Nephron (organoid): ENCODE measurements at regions not wholly inside any gene's neighbourhood (a gene's known extent, or its start where the extent isn't known, plus 50 kb on each side); places are given as distances from the start of the nearest gene placed in this dataset.

Source experiments
- H3K27ac Mint-ChIP-seq, 3 experiments: 2 replicates each; pipeline ENCODE4 v1.8.0; 2020; ENCODE audit warnings: mixed read lengths in 3 of 3, mild to moderate bottlenecking in 2 of 3, moderate library complexity in 1 of 3
- H3K27me3 Mint-ChIP-seq: 2 replicates; pipeline ENCODE4 v1.8.0; 2021; ENCODE audit warnings: low read depth, mild to moderate bottlenecking, moderate library complexity, mixed read lengths
- H3K36me3 Mint-ChIP-seq: 2 replicates; pipeline ENCODE4 v1.8.0; 2020; ENCODE audit warnings: low read depth, mixed read lengths
- H3K4me1 Mint-ChIP-seq: 2 replicates; pipeline ENCODE4 v1.8.0; 2020; ENCODE audit warnings: mixed read lengths
- H3K4me3 Mint-ChIP-seq, 3 experiments: 2 replicates each; pipeline ENCODE4 v1.8.0; 2020; ENCODE audit warnings: mild to moderate bottlenecking in 3 of 3, mixed read lengths in 3 of 3, moderate library complexity in 2 of 3
- H3K9me3 Mint-ChIP-seq: 2 replicates; pipeline ENCODE4 v1.8.0; 2020; ENCODE audit warnings: mixed read lengths
- CTCF ChIP-seq, 3 experiments: fragments of 200-600 bp; sonication (generic); IDR thresholded peaks; one replicate each; pipeline ENCODE4 v1.5.0; 2021; ENCODE audit warnings: antibody characterized with exemption in 3 of 3; ENCODE audit not compliant: unreplicated experiment in 3 of 3

- peak overlapping the region in 1 of 3 experiments; percentile 50 for H3K27ac Mint-ChIP-seq
- peaks cover 35% of the 10 kb centered on the region for H3K4me1 Mint-ChIP-seq
- H3K36me3 Mint-ChIP-seq, result peaks cover 3% of the 10 kb centered on the region
- no peak for TF ChIP-seq CTCF (IDR thresholded peaks at IDR 0.05; ENCODE audit: unreplicated experiment in 3 of 3)
- peaks cover 5% of the 10 kb centered on the region for H3K9me3 Mint-ChIP-seq
- H3K27me3 Mint-ChIP-seq, result peaks cover 22% of the 10 kb centered on the region
- no peak overlapping the region for H3K4me3 Mint-ChIP-seq
These were observed 68.9 kb upstream of the PGBD5 start for GRCh38 chr1:230495076-230495475.

DNA sequence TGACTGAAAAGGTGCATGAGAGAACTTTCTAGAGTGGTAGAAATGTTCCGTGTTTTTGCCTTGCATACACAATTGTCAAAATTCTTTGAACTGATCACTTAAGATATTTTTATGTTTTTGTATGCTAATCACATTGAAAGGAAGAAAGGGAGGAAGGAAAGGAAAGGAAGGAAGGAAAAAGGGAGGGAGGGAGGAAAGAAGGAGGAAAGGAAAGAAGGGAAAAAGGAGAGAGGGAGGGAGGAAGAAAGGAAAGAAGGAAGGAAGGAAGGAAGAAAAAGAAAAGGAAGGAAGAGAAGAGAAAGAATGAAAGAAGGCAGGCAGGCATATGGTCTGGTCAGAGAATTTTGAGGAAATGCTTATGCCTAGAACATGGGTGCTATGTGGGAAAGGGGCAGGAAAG lies 68.4 kb upstream of the PGBD5 start:
- Mint-ChIP-seq H3K4me3 (no peak overlapping the region), H3K9me3 (peaks cover 3% of the 10 kb centered on the region), H3K27ac (peak overlapping the region in 1 of 3 experiments; percentile 50)

DNA sequence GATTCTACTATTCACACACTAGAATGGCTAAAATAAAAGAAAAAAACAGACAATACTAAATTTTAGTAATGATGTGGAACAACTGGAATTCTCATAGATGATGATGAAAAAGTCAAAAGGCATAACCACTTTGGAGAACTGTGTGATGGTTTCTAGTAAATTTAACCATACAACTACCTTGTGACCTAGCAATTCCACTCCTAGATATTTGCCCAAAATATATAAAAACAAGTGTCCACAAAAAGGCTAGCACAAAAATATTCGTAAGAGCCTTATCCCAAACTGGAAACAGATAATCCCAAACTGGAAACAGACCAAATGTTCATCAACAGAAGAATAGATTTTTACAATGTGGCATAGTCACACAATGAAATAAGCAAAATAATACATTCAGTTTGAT lies 67.9 kb upstream of the PGBD5 start:
- Mint-ChIP-seq H3K27ac (no peak overlapping the region), H3K4me1 (peaks cover 33% of the 10 kb centered on the region), H3K9me3 (peaks cover 3% of the 10 kb centered on the region), H3K4me3 (no peak overlapping the region), H3K27me3 (peaks cover 22% of the 10 kb centered on the region), H3K36me3 (peaks cover 3% of the 10 kb centered on the region)
- no peak for TF ChIP-seq CTCF (IDR thresholded peaks at IDR 0.05; ENCODE audit: unreplicated experiment in 3 of 3)

More for the DNA sequence above, 68.4 kb upstream of the PGBD5 start:
- Mint-ChIP-seq H3K36me3 (peaks cover 3% of the 10 kb centered on the region), H3K4me1 (peaks cover 33% of the 10 kb centered on the region), H3K27me3 (peaks cover 22% of the 10 kb centered on the region)
- TF ChIP-seq CTCF (IDR thresholded peaks at IDR 0.05; ENCODE audit: unreplicated experiment in 3 of 3), result no peak

DNA sequence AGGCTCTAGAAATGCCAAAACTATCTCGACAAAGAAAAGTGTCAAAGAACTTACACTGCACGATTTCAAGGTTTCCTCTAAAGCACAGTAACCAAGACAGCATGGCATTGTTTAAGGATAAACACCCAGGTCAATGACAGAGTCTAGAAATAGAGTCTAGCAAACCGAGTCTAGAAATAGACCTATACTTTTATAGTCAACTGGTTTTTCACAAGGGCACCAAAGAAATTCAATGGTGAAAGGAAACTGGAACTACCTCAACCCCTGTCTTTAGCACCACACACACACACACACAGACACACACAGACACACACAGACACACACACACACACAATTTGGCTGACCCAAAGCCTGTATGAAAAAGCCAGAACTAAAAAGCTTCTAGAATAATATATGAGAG lies 67.1 kb upstream of the PGBD5 start:
- TF ChIP-seq CTCF (IDR thresholded peaks at IDR 0.05; ENCODE audit: unreplicated experiment in 3 of 3), result no peak
- no peak overlapping the region for H3K27ac Mint-ChIP-seq
- no peak overlapping the region for H3K4me3 Mint-ChIP-seq
- no peaks in the 10 kb centered on the region for H3K9me3 Mint-ChIP-seq
- no peaks in the 10 kb centered on the region for H3K36me3 Mint-ChIP-seq
- H3K4me1 Mint-ChIP-seq, result peaks cover 25% of the 10 kb centered on the region
- H3K27me3 Mint-ChIP-seq, result peaks cover 22% of the 10 kb centered on the region

- TF ChIP-seq CTCF (IDR thresholded peaks at IDR 0.05; ENCODE audit: unreplicated experiment in 3 of 3), result no peak
- Mint-ChIP-seq H3K27ac (no peak overlapping the region), H3K4me1 (peaks cover 16% of the 10 kb centered on the region), H3K27me3 (peaks cover 7% of the 10 kb centered on the region), H3K9me3 (no peaks in the 10 kb centered on the region), H3K36me3 (no peaks in the 10 kb centered on the region), H3K4me3 (no peak overlapping the region)
These were observed 64.3 kb upstream of the PGBD5 start for GRCh38 chr1:230490436-230490835.

- no peak overlapping the region for H3K4me3 Mint-ChIP-seq
- H3K27ac Mint-ChIP-seq, result no peak overlapping the region
- no peaks in the 10 kb centered on the region for H3K36me3 Mint-ChIP-seq
- TF ChIP-seq CTCF (IDR thresholded peaks at IDR 0.05; ENCODE audit: unreplicated experiment in 3 of 3), result no peak
- H3K27me3 Mint-ChIP-seq, result peaks cover 7% of the 10 kb centered on the region
- no peaks in the 10 kb centered on the region for H3K9me3 Mint-ChIP-seq
- no peaks in the 10 kb centered on the region for H3K4me1 Mint-ChIP-seq
These were observed 61.8 kb upstream of the PGBD5 start for GRCh38 chr1:230487773-230488428.
